Immature natural killer cell (primary cell): ENCODE measurements at regions not wholly inside any gene's neighbourhood (a gene's known extent, or its start where the extent isn't known, plus 50 kb on each side); places are given as distances from the start of the nearest gene placed in this dataset.
"Not testable (repeated sequence)": the region's sequence is repeated elsewhere in the genome, so short reads cannot be mapped to it uniquely, and the experiment has no call there.

Experiments
- DNase-seq, 3 donors: peaks; one replicate each; pipeline ENCODE4 v3.0.0; 2022; ENCODE audit warnings: mixed read lengths in 1 of 3
- H3K27ac Mint-ChIP-seq, 6 donors: one replicate each; pipeline ENCODE4 v1.8.0; 2020; ENCODE audit warnings: mixed read lengths in 6 of 6, mild to moderate bottlenecking in 5 of 6, inconsistent platforms in 4 of 6, moderate library complexity in 3 of 6
- H3K27me3 Mint-ChIP-seq, 3 donors: one replicate each; pipeline ENCODE4 v1.8.0; 2020 to 2021; ENCODE audit warnings: low read depth in 3 of 3, mild to moderate bottlenecking in 3 of 3, mixed read lengths in 3 of 3, moderate library complexity in 3 of 3, inconsistent platforms in 1 of 3
- H3K36me3 Mint-ChIP-seq, 3 donors: one replicate each; pipeline ENCODE4 v1.8.0; 2020; ENCODE audit warnings: mixed read lengths in 3 of 3, inconsistent platforms in 2 of 3, mild to moderate bottlenecking in 2 of 3
- H3K4me1 Mint-ChIP-seq, 2 donors: one replicate each; pipeline ENCODE4 v1.8.0; 2020; ENCODE audit warnings: inconsistent platforms in 2 of 2, mild to moderate bottlenecking in 2 of 2, mixed read lengths in 2 of 2, moderate library complexity in 1 of 2
- H3K4me3 Mint-ChIP-seq, 5 donors: one replicate each; pipeline ENCODE4 v1.8.0; 2020; ENCODE audit warnings: mild to moderate bottlenecking in 5 of 5, mixed read lengths in 5 of 5, inconsistent platforms in 3 of 5, moderate library complexity in 3 of 5
- H3K9me3 Mint-ChIP-seq, 6 donors: one replicate each; pipeline ENCODE4 v1.8.0; 2020; ENCODE audit warnings: mild to moderate bottlenecking in 6 of 6, mixed read lengths in 6 of 6, inconsistent platforms in 4 of 6, moderate library complexity in 3 of 6

DNA sequence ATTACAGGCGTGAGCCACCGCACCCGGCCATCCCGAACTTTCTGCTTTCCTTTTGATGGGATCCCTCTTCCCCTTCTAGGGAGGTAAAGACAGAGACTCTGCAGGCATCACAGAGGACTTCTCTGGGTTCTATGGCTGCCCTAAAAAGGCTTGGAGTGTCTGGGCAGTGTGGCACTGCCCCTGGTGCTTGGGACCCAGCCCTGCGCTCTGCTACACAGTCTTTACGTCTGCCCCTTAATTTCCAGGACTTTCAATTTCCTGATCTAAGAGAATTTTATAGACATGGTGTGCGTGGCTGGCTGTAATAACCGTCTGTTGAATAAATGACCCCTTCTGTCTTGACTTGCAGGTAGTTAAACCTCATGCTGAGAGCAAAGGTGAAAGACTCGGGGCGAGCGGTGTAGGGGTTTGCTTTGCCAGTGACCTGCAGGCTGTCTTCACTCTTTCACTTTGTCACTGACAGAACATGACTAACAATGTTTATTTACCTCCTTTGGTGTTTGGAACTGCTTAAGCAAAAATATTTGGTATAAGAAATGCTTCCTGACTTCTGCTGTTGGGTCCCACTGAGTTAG is 110.9 kb upstream of the MAP1LC3B2 start:
- no peak for DNase-seq
- H3K4me3 Mint-ChIP-seq = no peak overlapping the region
- peaks cover 0 to 3% (median 2%) of the 10 kb centered on the region in 3 donors for H3K27me3 Mint-ChIP-seq
- no peak overlapping the region for H3K27ac Mint-ChIP-seq
- H3K36me3 Mint-ChIP-seq = no peaks in the 10 kb centered on the region
- H3K4me1 Mint-ChIP-seq = peaks cover 2 to 3% of the 10 kb centered on the region in 2 donors
- no peaks in the 10 kb centered on the region for H3K9me3 Mint-ChIP-seq

DNA sequence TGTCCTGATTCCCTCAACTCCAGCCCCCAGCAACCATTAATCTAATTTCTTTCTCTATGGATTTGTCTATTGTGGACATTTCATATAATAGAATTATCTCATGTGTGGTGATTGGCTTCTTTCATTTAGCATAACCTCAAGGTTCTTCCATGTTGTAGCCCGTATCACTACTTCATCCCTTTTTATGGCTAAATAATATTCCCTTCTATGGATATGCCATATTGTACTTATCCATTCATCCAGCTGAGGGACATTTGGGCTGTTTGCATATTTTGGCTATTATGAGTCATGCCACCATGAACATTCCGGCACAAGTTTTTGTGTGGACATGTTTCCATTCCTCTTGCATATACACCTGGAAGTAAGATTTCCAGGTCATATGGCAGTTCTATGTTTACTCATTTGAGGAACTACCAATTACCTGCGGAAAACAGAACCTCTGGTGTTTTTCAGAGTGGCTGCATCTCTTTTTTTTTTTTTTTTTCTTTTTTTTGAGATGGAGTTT is 108.7 kb upstream of the MAP1LC3B2 start:
- Mint-ChIP-seq H3K27ac (no peak overlapping the region), H3K27me3 (peaks cover 0 to 3% (median 2%) of the 10 kb centered on the region in 3 donors), H3K4me1 (peaks cover 3 to 5% of the 10 kb centered on the region in 2 donors), H3K36me3 (no peaks in the 10 kb centered on the region), H3K4me3 (no peak overlapping the region), H3K9me3 (no peaks in the 10 kb centered on the region)
- no peak for DNase-seq

GRCh38 chr12:116452975-116453374 is 106.2 kb upstream of the MAP1LC3B2 start:
- not testable (repeated sequence) for H3K4me1 Mint-ChIP-seq, H3K36me3 Mint-ChIP-seq, H3K4me3 Mint-ChIP-seq, H3K27me3 Mint-ChIP-seq, H3K27ac Mint-ChIP-seq, H3K9me3 Mint-ChIP-seq
- peak in 1 of 3 donors; percentile 5 for DNase-seq

- H3K4me1 Mint-ChIP-seq = peaks cover 3 to 5% of the 10 kb centered on the region in 2 donors
- peaks cover 0 to 4% (median 3%) of the 10 kb centered on the region in 3 donors for H3K27me3 Mint-ChIP-seq
- H3K27ac Mint-ChIP-seq = no peak overlapping the region
- H3K36me3 Mint-ChIP-seq = no peaks in the 10 kb centered on the region
- no peak for DNase-seq
- no peak overlapping the region for H3K4me3 Mint-ChIP-seq
- H3K9me3 Mint-ChIP-seq = no peaks in the 10 kb centered on the region
Measured at GRCh38 chr12:116453631-116454030, 105.5 kb upstream of the MAP1LC3B2 start.

- no peaks in the 10 kb centered on the region for H3K9me3 Mint-ChIP-seq
- no peak for DNase-seq
- no peak overlapping the region for H3K4me3 Mint-ChIP-seq
- peaks cover 0 to 4% (median 3%) of the 10 kb centered on the region in 3 donors for H3K27me3 Mint-ChIP-seq
- H3K27ac Mint-ChIP-seq = no peak overlapping the region
- H3K36me3 Mint-ChIP-seq = no peaks in the 10 kb centered on the region
- peaks cover 3 to 5% of the 10 kb centered on the region in 2 donors for H3K4me1 Mint-ChIP-seq
Measured at GRCh38 chr12:116454076-116454475, 105.1 kb upstream of the MAP1LC3B2 start.

DNA sequence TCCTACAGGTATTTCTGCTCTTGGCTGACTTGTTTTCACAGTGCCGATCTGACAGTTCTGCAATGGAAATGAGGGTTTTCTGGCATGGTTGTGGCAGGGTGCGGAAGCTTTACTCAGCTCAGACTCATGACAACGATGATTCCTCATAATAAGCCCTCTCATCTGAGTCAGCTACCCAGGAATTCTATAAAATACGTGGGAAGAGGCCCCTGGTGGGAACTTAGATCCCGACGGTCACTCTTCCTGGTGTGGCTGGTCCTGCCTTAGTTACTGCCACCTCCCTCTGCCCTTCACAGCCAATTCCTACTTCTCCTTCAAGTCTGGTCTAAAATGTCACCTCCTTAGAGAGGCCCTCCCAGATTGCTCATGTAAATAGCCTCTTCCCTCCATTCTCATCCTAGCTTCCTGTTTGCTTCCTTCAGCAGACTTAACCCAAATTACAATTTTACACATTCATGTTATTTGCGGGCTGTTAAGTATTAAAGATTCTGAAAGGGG is 104.2 kb upstream of the MAP1LC3B2 start:
- Mint-ChIP-seq H3K27ac (no peak overlapping the region), H3K4me3 (no peak overlapping the region), H3K36me3 (no peaks in the 10 kb centered on the region), H3K4me1 (peaks cover 3 to 5% of the 10 kb centered on the region in 2 donors), H3K9me3 (no peaks in the 10 kb centered on the region), H3K27me3 (peaks cover 0 to 4% (median 0%) of the 10 kb centered on the region in 3 donors)
- DNase-seq = no peak

DNA sequence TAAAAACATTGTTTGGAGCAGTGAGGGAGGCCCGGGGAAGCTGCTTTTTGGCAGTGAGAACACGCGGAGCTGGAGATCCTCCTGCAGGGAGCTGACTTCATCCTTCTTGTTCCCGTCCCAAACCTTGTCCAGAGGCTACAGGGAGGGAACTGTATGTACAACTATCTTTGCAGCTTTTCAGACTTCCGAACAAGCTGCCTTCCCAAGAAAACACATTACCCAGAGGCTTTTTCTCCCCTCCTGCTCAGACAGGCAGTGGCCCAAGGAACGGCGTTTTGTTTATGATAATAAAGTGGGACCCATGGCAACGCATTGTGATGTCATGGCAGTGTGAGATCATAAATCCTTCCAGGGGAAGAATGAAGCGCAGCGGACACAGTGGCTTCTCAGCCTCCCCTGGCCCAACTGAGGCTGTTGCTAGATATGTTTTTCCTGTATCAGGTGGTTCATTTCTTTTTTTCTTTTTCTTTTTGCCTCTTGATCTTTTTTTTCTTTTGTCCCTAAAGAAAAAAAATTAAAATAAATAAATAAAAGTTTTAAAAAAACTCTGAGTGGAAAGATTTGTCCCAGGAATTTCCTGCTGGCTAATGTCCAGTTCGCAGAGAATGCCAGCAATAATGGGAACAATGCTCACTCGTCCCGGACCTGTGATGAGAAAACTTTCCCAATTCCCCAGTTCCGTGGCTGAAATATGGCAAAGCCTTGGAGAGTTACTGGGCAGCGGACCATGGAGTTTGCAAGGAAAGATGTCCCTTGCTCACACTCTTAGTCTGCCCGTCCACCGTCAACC is 103.4 kb upstream of the MAP1LC3B2 start:
- no peak overlapping the region for H3K27ac Mint-ChIP-seq
- H3K9me3 Mint-ChIP-seq = no peaks in the 10 kb centered on the region
- H3K4me1 Mint-ChIP-seq = peaks cover 3 to 5% of the 10 kb centered on the region in 2 donors
- H3K4me3 Mint-ChIP-seq = no peak overlapping the region
- no peaks in the 10 kb centered on the region for H3K36me3 Mint-ChIP-seq
- DNase-seq = no peak
- H3K27me3 Mint-ChIP-seq = peaks cover 0 to 4% (median 0%) of the 10 kb centered on the region in 3 donors

GRCh38 chr12:116456330-116457082 is 102.7 kb upstream of the MAP1LC3B2 start:
- H3K27ac Mint-ChIP-seq = no peak overlapping the region
- no peak overlapping the region for H3K4me3 Mint-ChIP-seq
- no peak for DNase-seq

DNA sequence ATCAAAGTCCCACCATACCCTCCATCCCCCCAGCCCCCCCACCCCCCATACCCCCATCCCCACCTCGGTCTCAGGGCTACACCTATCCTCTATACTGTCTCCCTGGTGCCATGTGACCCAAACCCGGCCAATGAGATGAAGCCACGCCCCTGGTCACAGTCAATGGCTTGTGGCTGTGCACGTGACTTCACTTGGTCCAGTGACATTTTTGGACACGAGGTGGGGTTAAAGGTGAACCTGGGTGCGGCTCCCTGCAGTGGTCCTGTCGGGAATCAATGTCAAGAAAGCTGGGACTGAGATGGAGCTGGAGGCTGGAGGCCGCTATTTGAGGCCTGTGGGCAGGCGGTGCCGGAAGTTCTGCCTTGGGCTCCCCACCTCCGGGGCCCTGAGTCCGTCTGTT is 100.7 kb upstream of the MAP1LC3B2 start:
- Mint-ChIP-seq H3K4me3 (no peak overlapping the region), H3K36me3 (no peaks in the 10 kb centered on the region), H3K27ac (no peak overlapping the region), H3K27me3 (peaks cover 0 to 4% (median 2%) of the 10 kb centered on the region in 3 donors), H3K9me3 (no peaks in the 10 kb centered on the region), H3K4me1 (no peaks in the 10 kb centered on the region)
- no peak for DNase-seq

More at GRCh38 chr12:116456330-116457082, 102.7 kb upstream of the MAP1LC3B2 start:
- Mint-ChIP-seq H3K27me3 (peaks cover 0 to 4% (median 0%) of the 10 kb centered on the region in 3 donors), H3K9me3 (no peaks in the 10 kb centered on the region), H3K36me3 (no peaks in the 10 kb centered on the region), H3K4me1 (peaks cover 3 to 5% of the 10 kb centered on the region in 2 donors)

DNA sequence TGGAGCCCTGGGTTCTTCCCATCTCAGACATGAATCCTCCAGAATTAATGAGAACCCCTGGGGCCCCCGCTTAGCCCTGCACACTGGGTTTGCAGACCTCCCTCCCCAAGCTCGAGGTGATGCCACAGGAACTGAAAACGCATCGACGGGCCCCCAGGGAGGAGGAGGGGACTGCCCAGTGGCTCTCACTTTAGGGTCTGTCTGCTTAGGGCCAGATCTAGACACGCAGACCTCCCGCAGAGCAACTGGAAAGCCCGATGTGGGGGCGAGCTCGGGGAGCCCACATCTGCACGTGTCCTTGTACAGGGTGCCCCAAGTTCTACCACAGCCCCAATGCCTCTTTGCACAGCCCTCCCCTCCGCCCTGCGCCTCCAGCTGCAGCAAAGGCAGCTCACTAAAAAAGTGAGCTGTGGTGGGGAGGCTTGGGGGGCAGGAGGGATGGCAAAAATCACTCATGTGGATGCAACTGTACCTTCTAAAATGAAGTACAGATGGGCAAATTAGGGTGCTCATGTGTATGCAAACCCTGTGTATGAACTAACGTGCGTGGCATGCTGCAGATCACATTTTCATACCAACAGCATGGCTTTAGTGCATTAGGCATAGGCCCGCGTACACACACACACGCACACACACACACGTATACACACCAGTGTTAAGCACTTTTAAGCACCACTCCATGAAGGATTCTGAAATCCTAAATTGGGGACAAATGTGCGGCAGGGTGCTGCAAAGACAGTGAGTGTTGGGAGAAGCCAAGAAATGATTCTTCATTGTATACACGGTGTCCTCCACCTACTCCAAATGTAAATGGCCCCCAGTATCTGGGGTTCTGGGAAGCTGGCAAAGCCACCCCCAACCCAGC is 99.9 kb upstream of the MAP1LC3B2 start:
- H3K4me1 Mint-ChIP-seq = no peaks in the 10 kb centered on the region
- H3K27me3 Mint-ChIP-seq = peaks cover 0 to 4% (median 2%) of the 10 kb centered on the region in 3 donors
- no peak for DNase-seq
- no peaks in the 10 kb centered on the region for H3K36me3 Mint-ChIP-seq
- no peak overlapping the region for H3K27ac Mint-ChIP-seq
- H3K4me3 Mint-ChIP-seq = no peak overlapping the region
- H3K9me3 Mint-ChIP-seq = no peaks in the 10 kb centered on the region

DNA sequence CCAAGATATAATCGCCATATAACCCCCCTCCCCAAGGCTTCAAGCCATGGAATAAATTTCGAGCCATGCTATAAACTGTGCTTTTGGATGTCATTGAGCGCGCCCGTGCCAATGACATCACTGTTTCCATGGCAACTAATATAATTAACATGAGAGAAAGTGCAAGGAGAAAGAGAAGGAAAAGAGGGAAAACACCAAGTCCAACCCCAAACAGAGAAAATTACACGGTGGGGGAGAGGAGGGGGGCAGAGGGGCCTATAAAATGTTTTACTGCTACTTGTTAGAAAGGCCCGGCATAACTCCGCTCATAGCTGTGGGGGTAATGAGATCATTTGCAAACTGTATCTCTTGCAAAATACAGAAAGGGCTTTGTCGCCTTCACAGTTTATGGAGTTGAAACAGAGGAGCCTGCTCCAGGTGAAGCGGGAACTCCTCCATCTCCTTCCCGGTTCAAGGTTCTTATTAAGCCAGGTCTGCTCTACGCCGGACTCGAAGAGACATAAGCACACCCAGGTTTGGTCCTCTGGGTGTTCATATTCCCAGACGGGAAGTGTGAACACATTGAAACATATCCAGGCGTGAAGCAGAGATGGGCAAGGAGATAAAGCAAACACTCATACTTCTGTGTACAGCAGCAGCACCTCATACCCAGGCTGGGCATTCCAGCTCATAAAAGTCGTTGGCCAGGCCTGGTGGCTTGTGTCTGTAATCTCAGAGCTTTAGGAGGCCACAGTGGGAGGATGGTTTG is 99.1 kb upstream of the MAP1LC3B2 start:
- no peak for DNase-seq
- Mint-ChIP-seq H3K27me3 (peaks cover 0 to 4% (median 2%) of the 10 kb centered on the region in 3 donors), H3K4me3 (no peak overlapping the region), H3K36me3 (no peaks in the 10 kb centered on the region), H3K4me1 (no peaks in the 10 kb centered on the region), H3K9me3 (no peaks in the 10 kb centered on the region), H3K27ac (no peak overlapping the region)

DNA sequence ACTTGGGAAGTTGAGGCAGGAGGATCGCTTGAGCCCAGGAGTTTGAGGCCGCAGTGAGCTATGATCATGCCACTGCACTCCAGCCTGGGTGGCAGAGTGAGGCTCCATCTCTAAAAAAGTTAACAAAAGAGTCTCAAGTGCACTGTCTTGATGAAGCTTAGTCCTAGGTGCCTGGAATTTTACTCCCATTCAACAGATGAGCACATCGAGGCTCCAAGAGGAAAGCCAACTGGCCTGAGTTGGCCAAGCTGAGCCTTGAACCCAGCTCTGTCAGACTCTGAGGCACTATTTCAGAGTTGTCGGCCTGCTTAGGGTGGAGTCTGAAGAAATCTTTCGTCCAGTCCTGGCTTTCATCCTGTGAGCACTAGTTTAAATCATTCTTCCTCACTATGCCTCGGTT is 98.1 kb upstream of the MAP1LC3B2 start:
- no peak for DNase-seq
- Mint-ChIP-seq H3K9me3 (no peaks in the 10 kb centered on the region), H3K36me3 (no peaks in the 10 kb centered on the region), H3K4me1 (no peaks in the 10 kb centered on the region), H3K27ac (no peak overlapping the region), H3K4me3 (no peak overlapping the region), H3K27me3 (peaks cover 0 to 4% (median 2%) of the 10 kb centered on the region in 3 donors)
